AG04449 (cell line): ENCODE measurements at regions not wholly inside any gene's neighbourhood (a gene's known extent, or its start where the extent isn't known, plus 50 kb on each side); places are given as distances from the start of the nearest gene placed in this dataset.

Experiments used
- CTCF ChIA-PET: fragments of 350-600 bp; formaldehyde crosslinking; extraction: SDS; loops from one replicate; lab custom pipeline; 2021; ENCODE audit warnings: antibody characterized with exemption; lab: Yijun Ruan, JAX
- POLR2A ChIA-PET: fragments of 400-600, 350-600 bp; formaldehyde crosslinking; extraction: SDS; loops from one replicate; lab custom pipeline; 2020; ENCODE audit warnings: antibody characterized with exemption, inconsistent platforms; lab: Yijun Ruan, JAX
- DNase-seq: peaks from one replicate; pipeline ENCODE4 v3.0.0-alpha.2; 2010; ENCODE audit warnings: low read depth, low spot score
- H3K4me3 ChIP-seq: 2 replicates; pipeline ENCODE4 v1.5.1; 2011; ENCODE audit warnings: low read depth, mild to moderate bottlenecking, control low read depth, low read length
- CTCF ChIP-seq: IDR thresholded peaks from one replicate; pipeline ENCODE4 v1.5.1; 2011; ENCODE audit warnings: mild to moderate bottlenecking, moderate library complexity, low read length, control low read depth, inconsistent platforms; ENCODE audit not compliant: insufficient read depth; ENCODE audit errors: missing control alignments

DNA sequence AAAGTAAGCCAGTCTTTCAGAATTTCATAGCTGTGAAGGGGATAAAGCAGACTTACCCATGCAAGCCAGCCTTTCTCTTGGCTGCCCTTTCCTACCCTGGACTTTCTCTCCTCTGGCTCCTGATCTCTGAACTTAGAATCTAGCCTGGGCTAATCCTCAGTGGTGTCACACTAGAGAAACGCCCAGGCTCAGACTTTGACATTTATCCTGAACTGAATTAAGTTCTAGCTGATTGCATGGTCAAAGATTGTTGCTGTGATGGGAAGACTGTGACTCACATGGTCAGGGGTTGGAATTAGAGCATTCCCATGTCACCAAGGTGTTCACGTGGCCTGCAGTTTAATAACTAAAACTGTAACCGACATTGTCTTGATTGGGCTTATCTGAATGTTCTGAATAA lies 469.5 kb upstream of the FAT1 start:
- no peak overlapping the region for H3K4me3 ChIP-seq
- DNase-seq: no peak
- CTCF ChIA-PET: interaction anchor here (0.7 kb wide), 1 partner anchor 410 kb away, joined by 3 read pairs; no protein-coding TSS in a partner anchor
- no peak for TF ChIP-seq CTCF
- POLR2A ChIA-PET: no interaction called here

GRCh38 chr4:187204389-187204918 lies 480.8 kb upstream of the FAT1 start:
- TF ChIP-seq CTCF: no peak
- ChIA-PET POLR2A (no interaction called here), CTCF (interaction anchor here (1.2 kb wide), 1 partner anchor 13 kb away, joined by 4 read pairs; no protein-coding TSS in a partner anchor)
- DNase-seq: no peak
- H3K4me3 ChIP-seq: no peak overlapping the region

GRCh38 chr4:187207931-187208330 lies 484.3 kb upstream of the FAT1 start:
- DNase-seq: no peak
- CTCF ChIA-PET: interaction anchor here (1.1 kb wide), 1 partner anchor 9 kb away, joined by 3 read pairs; no protein-coding TSS in a partner anchor
- no peak overlapping the region for H3K4me3 ChIP-seq
- POLR2A ChIA-PET: no interaction called here
- TF ChIP-seq CTCF: no peak

GRCh38 chr4:187208651-187209050 lies 485.0 kb upstream of the FAT1 start:
- TF ChIP-seq CTCF: no peak
- POLR2A ChIA-PET: no interaction called here
- H3K4me3 ChIP-seq: no peak overlapping the region
- CTCF ChIA-PET: no interaction called here
- DNase-seq: no peak

DNA sequence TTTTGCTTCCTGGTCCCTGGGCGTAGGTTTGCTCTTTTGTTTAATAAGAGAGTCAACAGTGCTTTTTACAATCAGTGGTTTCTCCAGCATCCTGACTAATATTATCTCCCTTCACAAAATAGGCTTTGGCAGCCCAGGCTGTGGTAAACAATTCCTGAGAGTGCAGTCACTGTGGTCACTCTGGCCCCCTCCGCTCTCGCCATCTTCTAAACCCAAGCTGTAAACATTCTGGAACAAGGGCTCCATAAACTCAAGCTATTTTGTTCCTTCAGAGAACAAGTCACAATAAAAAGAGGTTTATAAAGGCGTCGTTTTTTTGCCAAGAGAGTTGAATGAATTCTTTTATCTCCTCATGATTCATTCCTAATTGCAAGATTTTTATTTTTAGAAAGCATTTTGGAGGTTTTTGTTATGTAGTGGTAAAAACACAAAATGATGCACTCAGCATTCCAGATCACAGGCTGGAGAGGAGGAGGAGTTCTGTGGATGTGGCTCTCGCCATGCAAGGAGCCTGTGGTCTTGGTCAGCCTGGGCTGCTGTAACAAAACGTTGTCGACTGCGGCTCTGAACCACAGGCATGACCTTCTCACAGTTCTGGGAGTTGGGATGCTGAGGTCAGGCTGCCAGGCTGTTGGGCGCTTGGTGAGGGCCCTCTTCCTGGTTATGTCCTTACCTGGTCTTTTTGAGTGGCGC lies 486.4 kb upstream of the FAT1 start:
- no peak overlapping the region for H3K4me3 ChIP-seq
- POLR2A ChIA-PET: no interaction called here
- no peak for TF ChIP-seq CTCF
- CTCF ChIA-PET: no interaction called here
- DNase-seq: peak; percentile 62

GRCh38 chr4:187212446-187213080 lies 488.9 kb upstream of the FAT1 start:
- no peak for DNase-seq

More at GRCh38 chr4:187212446-187213080, 488.9 kb upstream of the FAT1 start:
- ChIA-PET POLR2A (no interaction called here), CTCF (no interaction called here)
- no peak for TF ChIP-seq CTCF
- no peak overlapping the region for H3K4me3 ChIP-seq
